Activated CD4-positive, alpha-beta memory T cell treated with anti-CD3 and anti-CD28 coated beads, Interleukin-2, amount 10 ng/mL, durations not matched to agents 7 days and 5 days (primary cell): ENCODE measurements at regions not wholly inside any gene's neighbourhood (a gene's known extent, or its start where the extent isn't known, plus 50 kb on each side); places are given as distances from the start of the nearest gene placed in this dataset.

Source experiments
- CTCF ChIA-PET: fragments of 350-600 bp; sonication (Branson Sonifier 250); formaldehyde crosslinking; loops from one replicate; lab custom pipeline; 2021; ENCODE audit warnings: antibody characterized with exemption, inconsistent platforms; lab: Charles Lee
- POLR2A ChIA-PET: fragments of 350-600 bp; sonication (Branson Sonifier 250); formaldehyde crosslinking; loops from one replicate; lab custom pipeline; 2021; ENCODE audit warnings: antibody characterized with exemption; lab: Charles Lee
- DNase-seq: peaks from one replicate; pipeline ENCODE4 v3.0.0-alpha.2; 2020
- H3K27ac Mint-ChIP-seq: one replicate; pipeline ENCODE4 v1.8.0; 2021; ENCODE audit warnings: mild to moderate bottlenecking, mixed read lengths
- H3K27me3 Mint-ChIP-seq: one replicate; pipeline ENCODE4 v1.8.0; 2021; ENCODE audit warnings: mixed read lengths
- H3K36me3 Mint-ChIP-seq: one replicate; pipeline ENCODE4 v1.8.0; 2021; ENCODE audit warnings: low read depth, mixed read lengths
- H3K4me1 Mint-ChIP-seq: one replicate; pipeline ENCODE4 v1.8.0; 2021; ENCODE audit warnings: mixed read lengths
- H3K4me3 Mint-ChIP-seq: one replicate; pipeline ENCODE4 v1.8.0; 2021; ENCODE audit warnings: mild to moderate bottlenecking, mixed read lengths
- H3K9me3 Mint-ChIP-seq: one replicate; pipeline ENCODE4 v1.8.0; 2021; ENCODE audit warnings: mixed read lengths

DNA sequence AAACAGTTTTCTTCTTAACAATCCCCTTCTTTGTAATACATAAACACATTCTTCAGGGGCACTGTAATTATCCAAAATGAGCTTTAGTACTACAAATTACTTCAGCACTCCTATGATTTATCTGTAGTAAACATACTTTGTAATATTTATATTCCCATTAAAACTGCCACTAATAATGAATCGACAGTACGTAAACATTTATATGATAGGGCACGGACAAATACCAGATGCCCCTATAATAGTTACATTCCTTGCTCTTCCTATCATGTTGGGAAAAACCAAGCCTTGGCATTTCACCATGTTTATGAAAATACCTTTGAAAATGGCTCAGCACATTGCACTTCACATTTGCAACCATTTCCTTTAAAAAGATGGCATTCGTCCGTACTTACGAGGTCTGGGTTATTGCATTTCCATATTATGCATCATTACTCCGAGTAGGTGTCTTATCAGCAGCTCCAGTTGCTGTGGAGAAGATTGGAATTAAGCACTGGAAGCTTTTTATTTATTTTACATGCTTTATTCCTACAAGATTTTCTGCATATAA is 1043.4 kb downstream of the DIAPH3 start:
- H3K27ac Mint-ChIP-seq, result no peak overlapping the region
- H3K36me3 Mint-ChIP-seq, result no peaks in the 10 kb centered on the region
- no peak overlapping the region for H3K4me3 Mint-ChIP-seq
- DNase-seq, result no peak
- CTCF ChIA-PET, result no interaction called here
- H3K9me3 Mint-ChIP-seq, result peaks cover 2% of the 10 kb centered on the region
- H3K4me1 Mint-ChIP-seq, result no peaks in the 10 kb centered on the region
- POLR2A ChIA-PET, result no interaction called here
- H3K27me3 Mint-ChIP-seq, result no peaks in the 10 kb centered on the region

DNA sequence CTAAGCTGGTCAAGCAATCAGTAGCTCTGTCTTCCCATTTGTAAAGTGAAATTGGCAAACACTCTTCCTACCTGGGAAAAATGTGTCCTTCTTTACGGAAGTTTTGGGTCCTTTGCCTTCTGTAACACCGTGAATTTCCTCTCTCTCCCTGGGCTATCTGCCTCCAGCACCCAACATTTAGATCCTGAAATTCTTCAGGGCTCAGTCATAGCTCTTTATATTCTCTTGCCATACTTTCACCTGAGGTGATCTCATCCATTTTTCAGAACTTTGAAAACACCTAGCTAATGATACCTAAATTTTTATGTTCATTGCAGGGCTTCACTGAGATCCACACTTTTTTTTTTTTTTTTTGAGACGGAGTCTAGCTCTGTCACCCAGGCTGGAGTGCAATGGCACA is 1042.2 kb downstream of the DIAPH3 start:
- ChIA-PET POLR2A (no interaction called here), CTCF (interaction anchor here (0.7 kb wide), 1 partner anchor 25 kb away, joined by 4 read pairs; no protein-coding TSS in a partner anchor)
- Mint-ChIP-seq H3K4me1 (no peaks in the 10 kb centered on the region), H3K36me3 (no peaks in the 10 kb centered on the region), H3K27me3 (no peaks in the 10 kb centered on the region), H3K27ac (no peak overlapping the region), H3K9me3 (peaks cover 2% of the 10 kb centered on the region), H3K4me3 (no peak overlapping the region)
- no peak for DNase-seq

DNA sequence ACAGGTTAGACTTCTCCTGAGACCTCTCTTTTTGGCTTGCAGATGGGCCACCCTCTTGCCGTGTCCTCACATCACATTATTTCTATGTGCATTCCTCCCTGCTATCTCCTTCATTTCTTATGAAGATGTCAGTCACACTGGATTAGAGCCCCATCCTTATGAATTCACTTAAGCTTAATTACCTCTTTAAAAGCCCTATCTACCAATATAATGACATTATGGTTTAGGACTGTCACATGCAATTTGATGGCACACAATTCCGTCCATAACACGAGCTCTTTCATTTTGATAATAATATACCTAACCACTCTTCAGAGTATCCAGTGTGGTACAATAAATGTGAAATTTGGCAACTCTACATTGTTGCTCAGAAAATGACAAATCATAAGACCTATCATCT is 1037.3 kb downstream of the DIAPH3 start:
- no peak overlapping the region for H3K27ac Mint-ChIP-seq
- H3K9me3 Mint-ChIP-seq, result peaks cover 2% of the 10 kb centered on the region
- DNase-seq, result no peak
- ChIA-PET CTCF (no interaction called here), POLR2A (no interaction called here)
- no peaks in the 10 kb centered on the region for H3K27me3 Mint-ChIP-seq
- no peaks in the 10 kb centered on the region for H3K36me3 Mint-ChIP-seq
- H3K4me3 Mint-ChIP-seq, result no peak overlapping the region
- H3K4me1 Mint-ChIP-seq, result no peaks in the 10 kb centered on the region

DNA sequence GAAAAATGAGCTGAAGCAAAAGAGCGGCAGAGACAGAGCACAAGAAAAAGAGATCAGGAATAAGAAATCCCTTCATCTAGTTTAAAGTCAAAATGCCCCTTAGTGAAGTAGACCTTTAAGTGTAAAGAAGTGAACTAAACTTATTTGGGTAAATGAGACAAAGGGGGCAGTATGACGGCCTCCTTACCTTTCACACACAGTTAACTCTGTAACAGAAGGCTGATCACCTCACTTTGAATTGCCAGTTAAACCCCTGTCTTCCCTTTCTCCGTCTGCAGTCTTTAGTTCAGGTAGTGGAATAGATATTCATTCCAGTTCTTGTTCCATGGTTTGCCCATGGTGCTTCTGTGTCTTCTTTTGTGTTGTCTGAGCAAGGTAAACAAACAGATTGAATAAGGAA is 1029.8 kb downstream of the DIAPH3 start:
- H3K36me3 Mint-ChIP-seq, result no peaks in the 10 kb centered on the region
- H3K27ac Mint-ChIP-seq, result no peak overlapping the region

DNA sequence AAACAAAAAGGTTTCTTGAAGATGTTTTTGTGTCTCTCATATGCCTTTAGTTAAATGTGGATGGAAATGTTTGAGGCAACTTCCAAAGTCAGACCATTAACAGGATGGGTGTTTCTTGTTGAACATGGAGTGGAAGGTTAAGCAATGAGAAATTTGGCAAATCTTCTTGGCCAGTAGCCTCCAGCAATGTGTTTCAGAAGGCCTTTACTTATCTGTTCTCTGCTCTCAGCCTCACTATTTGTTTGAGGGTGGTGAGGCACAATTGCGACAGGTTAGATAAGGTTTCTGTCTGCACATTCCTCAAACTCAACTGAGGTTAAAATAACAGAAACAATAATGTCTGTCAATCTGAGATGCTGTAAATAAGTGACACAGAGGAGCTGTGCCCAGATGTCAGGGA is 1019.0 kb downstream of the DIAPH3 start:
- H3K27ac Mint-ChIP-seq, result no peak overlapping the region
- no peaks in the 10 kb centered on the region for H3K27me3 Mint-ChIP-seq
- CTCF ChIA-PET, result no interaction called here
- POLR2A ChIA-PET, result no interaction called here
- H3K9me3 Mint-ChIP-seq, result peaks cover 3% of the 10 kb centered on the region
- no peaks in the 10 kb centered on the region for H3K4me1 Mint-ChIP-seq
- H3K36me3 Mint-ChIP-seq, result no peaks in the 10 kb centered on the region
- no peak for DNase-seq
- H3K4me3 Mint-ChIP-seq, result no peak overlapping the region

More for the DNA sequence above, 1029.8 kb downstream of the DIAPH3 start:
- Mint-ChIP-seq H3K4me1 (no peaks in the 10 kb centered on the region), H3K27me3 (no peaks in the 10 kb centered on the region), H3K4me3 (no peak overlapping the region), H3K9me3 (peaks cover 5% of the 10 kb centered on the region)
- DNase-seq, result no peak
- POLR2A ChIA-PET, result no interaction called here
- CTCF ChIA-PET, result no interaction called here

DNA sequence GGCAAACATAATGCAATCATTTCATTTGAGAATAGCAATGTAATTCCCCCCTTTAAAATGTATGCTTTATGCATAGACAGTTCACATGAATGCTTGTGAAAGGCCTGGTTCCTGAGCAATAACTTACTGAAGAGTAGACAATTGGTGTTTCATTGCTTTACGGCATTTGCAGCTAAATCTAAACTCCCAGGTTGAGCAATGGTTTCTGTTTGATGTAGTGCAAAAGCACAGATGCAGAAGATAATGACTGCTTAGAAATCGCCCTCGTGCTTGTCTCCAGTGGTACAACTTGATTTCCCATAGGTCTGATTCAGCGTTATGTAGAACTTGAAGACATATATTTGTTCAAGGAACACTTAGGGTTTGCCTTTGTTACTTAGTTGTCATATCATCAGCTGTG is 1018.3 kb downstream of the DIAPH3 start:
- H3K36me3 Mint-ChIP-seq, result no peaks in the 10 kb centered on the region
- DNase-seq, result no peak
- peaks cover 3% of the 10 kb centered on the region for H3K9me3 Mint-ChIP-seq
- ChIA-PET CTCF (no interaction called here), POLR2A (no interaction called here)
- no peaks in the 10 kb centered on the region for H3K4me1 Mint-ChIP-seq
- H3K27me3 Mint-ChIP-seq, result no peaks in the 10 kb centered on the region
- H3K27ac Mint-ChIP-seq, result no peak overlapping the region
- H3K4me3 Mint-ChIP-seq, result no peak overlapping the region

DNA sequence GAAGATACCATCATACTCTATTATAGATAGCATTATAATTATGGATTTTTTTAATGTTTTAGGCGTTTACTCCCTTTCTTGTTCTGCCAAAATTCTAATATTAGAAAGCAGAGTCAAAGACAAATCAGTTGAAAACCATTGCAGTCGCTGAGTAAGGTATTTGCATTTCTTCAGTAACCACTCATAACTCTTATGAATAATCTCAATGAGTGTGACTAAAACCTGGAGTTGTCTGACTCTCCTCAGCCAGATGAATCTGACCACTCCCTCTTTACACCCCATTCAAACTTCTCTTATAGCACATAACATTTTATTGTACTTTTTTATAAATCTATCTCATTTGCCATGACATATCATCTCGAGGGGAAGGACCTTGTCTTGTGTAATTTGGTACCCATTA is 1006.5 kb downstream of the DIAPH3 start:
- no peaks in the 10 kb centered on the region for H3K36me3 Mint-ChIP-seq
- no peaks in the 10 kb centered on the region for H3K4me1 Mint-ChIP-seq
- peaks cover 2% of the 10 kb centered on the region for H3K9me3 Mint-ChIP-seq
- no peaks in the 10 kb centered on the region for H3K27me3 Mint-ChIP-seq
- no peak overlapping the region for H3K27ac Mint-ChIP-seq
- ChIA-PET POLR2A (no interaction called here), CTCF (no interaction called here)
- DNase-seq, result no peak
- H3K4me3 Mint-ChIP-seq, result no peak overlapping the region

DNA sequence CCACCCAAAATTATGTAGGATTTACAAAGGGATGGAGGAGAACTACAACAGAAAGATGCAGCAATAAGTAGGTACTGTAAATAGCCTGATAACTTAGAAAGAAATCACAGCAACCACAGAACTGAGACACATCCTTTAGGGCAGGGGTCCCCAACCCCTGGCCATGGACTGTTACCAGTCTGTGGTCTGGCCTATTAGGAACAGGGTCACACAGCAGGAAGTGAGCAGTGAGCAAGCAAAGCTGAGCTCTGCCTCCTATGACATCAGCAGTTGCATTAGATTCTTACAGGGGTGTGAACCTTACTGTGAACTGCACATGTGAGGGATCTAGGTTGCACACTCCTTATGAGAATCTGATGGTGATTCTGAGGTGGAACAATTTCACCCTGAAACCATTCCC is 997.6 kb downstream of the DIAPH3 start:
- ChIA-PET POLR2A (no interaction called here), CTCF (interaction anchor here (0.6 kb wide), 1 partner anchor 419 kb away, joined by 4 read pairs; no protein-coding TSS in a partner anchor)
- Mint-ChIP-seq H3K27me3 (no peaks in the 10 kb centered on the region), H3K27ac (no peak overlapping the region), H3K4me1 (no peaks in the 10 kb centered on the region), H3K36me3 (no peaks in the 10 kb centered on the region), H3K9me3 (peaks cover 4% of the 10 kb centered on the region), H3K4me3 (no peak overlapping the region)
- DNase-seq, result no peak

DNA sequence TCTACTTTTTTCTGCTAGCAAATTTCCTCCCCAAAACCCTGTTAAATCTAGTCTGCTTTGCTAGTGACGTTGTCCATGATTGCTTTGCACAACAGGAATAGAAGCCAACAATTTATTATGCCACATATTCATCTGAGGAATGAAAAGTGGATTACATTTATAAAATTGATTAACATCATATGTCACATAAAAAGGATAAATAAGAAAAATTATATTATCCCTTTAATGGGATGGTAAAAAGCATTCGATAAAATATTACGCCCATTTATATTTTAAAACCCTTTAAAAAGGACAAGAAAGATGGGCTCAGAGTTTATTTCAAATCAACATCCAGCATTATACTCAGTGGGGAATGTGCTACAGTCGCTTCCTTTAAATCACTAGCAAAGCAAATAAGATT is 991.7 kb downstream of the DIAPH3 start:
- Mint-ChIP-seq H3K4me3 (no peak overlapping the region), H3K36me3 (no peaks in the 10 kb centered on the region), H3K27ac (no peak overlapping the region), H3K27me3 (no peaks in the 10 kb centered on the region), H3K9me3 (peaks cover 2% of the 10 kb centered on the region), H3K4me1 (no peaks in the 10 kb centered on the region)
- ChIA-PET CTCF (no interaction called here), POLR2A (no interaction called here)
- no peak for DNase-seq

DNA sequence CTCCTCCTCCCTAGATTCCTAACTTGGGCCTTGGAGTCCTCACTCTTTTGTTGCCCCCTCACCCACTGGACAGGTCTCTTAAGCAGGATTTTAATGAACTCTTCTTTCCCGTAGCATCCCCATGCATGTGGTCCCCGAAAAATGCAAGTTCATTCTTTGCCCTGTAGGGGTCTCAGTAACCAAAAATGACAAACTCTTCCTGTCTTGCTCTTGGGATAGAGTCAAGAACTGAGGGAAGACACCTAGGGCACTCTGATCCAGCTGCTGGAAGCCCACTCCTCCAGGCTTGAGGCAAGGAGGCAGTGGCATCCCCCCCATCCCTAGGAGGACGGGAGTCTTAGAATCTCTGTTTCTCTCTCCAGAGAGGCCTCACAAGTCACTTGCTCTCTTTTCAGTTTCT is 987.0 kb downstream of the DIAPH3 start:
- H3K4me1 Mint-ChIP-seq, result no peaks in the 10 kb centered on the region
- no peaks in the 10 kb centered on the region for H3K27me3 Mint-ChIP-seq
- no peak overlapping the region for H3K27ac Mint-ChIP-seq
- ChIA-PET POLR2A (no interaction called here), CTCF (no interaction called here)
- H3K36me3 Mint-ChIP-seq, result no peaks in the 10 kb centered on the region
- no peak overlapping the region for H3K4me3 Mint-ChIP-seq
- DNase-seq, result no peak
- H3K9me3 Mint-ChIP-seq, result no peaks in the 10 kb centered on the region

DNA sequence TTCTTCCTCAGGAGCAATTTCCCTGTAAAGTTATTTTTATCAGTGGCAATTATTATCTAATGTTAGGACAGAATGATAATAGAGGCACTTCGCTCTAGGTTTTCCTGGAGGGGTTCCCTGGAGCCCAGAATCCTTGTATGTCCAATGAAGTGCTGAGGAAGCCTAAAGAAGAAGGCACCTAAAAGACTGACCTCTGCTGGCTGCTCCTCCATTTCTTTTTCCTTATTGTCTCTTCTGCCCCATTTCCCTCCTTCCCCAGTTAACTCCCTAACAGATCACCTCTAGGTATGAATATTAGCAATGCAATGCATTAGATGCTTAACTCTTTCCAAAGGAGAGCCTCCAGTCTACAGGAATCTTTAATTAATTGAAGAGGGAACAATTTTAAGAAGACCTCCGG is 985.4 kb downstream of the DIAPH3 start:
- H3K27me3 Mint-ChIP-seq, result no peaks in the 10 kb centered on the region
- ChIA-PET CTCF (no interaction called here), POLR2A (no interaction called here)
- H3K4me3 Mint-ChIP-seq, result no peak overlapping the region
- H3K4me1 Mint-ChIP-seq, result no peaks in the 10 kb centered on the region
- DNase-seq, result no peak
- no peaks in the 10 kb centered on the region for H3K36me3 Mint-ChIP-seq
- H3K27ac Mint-ChIP-seq, result no peak overlapping the region
- H3K9me3 Mint-ChIP-seq, result no peaks in the 10 kb centered on the region

DNA sequence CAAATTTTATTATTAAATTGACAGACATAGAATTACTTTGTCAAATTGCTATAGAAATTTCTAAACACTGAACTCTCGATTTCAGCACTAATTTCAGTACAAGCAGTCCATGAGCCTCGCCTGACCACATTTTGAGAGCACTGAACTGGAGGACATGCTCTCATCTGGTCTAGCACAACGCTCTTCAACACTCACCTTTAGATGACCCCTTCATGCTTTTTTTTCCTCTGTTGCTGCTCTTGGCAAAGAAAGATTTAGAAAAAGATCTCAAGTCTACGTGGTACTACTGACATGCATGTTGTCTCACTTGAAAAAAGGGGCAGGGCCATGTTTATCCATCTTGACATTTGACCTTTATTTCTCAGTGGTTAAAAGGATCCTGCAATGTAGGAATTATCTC is 981.5 kb downstream of the DIAPH3 start:
- Mint-ChIP-seq H3K27ac (no peak overlapping the region), H3K36me3 (no peaks in the 10 kb centered on the region), H3K4me1 (no peaks in the 10 kb centered on the region), H3K9me3 (no peaks in the 10 kb centered on the region), H3K4me3 (no peak overlapping the region), H3K27me3 (no peaks in the 10 kb centered on the region)
- ChIA-PET CTCF (no interaction called here), POLR2A (no interaction called here)
- no peak for DNase-seq

DNA sequence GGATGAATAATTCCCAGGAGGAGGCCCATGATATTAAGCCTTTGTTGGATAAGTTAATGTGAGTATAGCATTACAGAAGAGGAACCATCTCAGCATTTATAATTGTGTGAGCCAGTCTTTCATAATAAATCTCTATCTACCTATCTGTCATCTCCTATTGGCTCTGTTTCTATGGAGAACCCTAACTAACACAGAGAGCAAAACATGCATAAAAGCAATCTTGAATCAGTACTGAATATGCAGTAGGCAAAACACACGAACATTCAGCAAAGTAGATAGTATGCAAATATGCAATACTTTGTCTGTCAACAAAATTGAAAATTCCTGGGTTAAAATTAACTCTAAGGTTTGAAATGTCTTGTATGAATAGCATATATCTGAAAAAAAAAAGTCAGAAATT is 966.3 kb downstream of the DIAPH3 start:
- H3K27me3 Mint-ChIP-seq, result no peaks in the 10 kb centered on the region
- H3K9me3 Mint-ChIP-seq, result no peaks in the 10 kb centered on the region
- no peak overlapping the region for H3K27ac Mint-ChIP-seq
- no peak overlapping the region for H3K4me3 Mint-ChIP-seq
- DNase-seq, result no peak
- ChIA-PET CTCF (no interaction called here), POLR2A (no interaction called here)
- H3K36me3 Mint-ChIP-seq, result no peaks in the 10 kb centered on the region
- H3K4me1 Mint-ChIP-seq, result no peaks in the 10 kb centered on the region

DNA sequence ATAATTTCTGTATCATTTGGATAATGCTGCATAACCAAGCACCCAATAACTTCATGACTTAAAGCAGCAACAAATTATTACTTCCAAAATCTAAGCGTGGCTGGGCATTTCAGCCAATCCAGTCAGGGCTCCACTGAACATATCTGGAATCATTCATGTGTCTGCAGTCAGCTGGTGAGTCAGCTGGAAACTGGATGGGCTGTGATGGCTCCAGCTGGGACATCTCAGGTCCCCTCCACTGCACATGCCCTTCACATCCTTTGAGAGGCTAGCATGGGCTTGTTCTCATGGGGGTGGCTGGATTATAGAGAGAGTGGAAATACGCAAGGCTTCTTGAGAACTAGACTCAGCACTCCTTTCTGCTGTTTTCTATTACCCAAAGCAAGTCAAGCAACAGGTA is 961.9 kb downstream of the DIAPH3 start:
- ChIA-PET CTCF (no interaction called here), POLR2A (interaction anchor here (0.8 kb wide), 1 partner anchor 76 kb away, joined by 3 read pairs; no protein-coding TSS in a partner anchor)
- DNase-seq, result no peak
- Mint-ChIP-seq H3K4me3 (no peak overlapping the region), H3K27me3 (no peaks in the 10 kb centered on the region), H3K9me3 (no peaks in the 10 kb centered on the region), H3K36me3 (no peaks in the 10 kb centered on the region), H3K4me1 (no peaks in the 10 kb centered on the region), H3K27ac (no peak overlapping the region)
